Cardiac muscle cell (in vitro differentiated cells and primary cell): ENCODE measurements at regions not wholly inside any gene's neighbourhood (a gene's known extent, or its start where the extent isn't known, plus 50 kb on each side); places are given as distances from the start of the nearest gene placed in this dataset.
A peak's percentile ranks its signal among the peaks of the same experiment; 100 is the strongest.

Experiments used
- DNase-seq, 2 donors: peaks; one replicate each; pipeline versions ENCODE4 v3.0.0 to v3.0.0-alpha.2; 2010 to 2017; ENCODE audit warnings: low read depth in 1 of 2, low spot score in 1 of 2
- H3K27ac ChIP-seq: fragments of 200-600 bp; sonication (generic); 2 replicates; pipeline ENCODE4 v1.5.1; 2016
- H3K27me3 ChIP-seq: fragments of 200-600 bp; sonication (generic); 2 replicates; pipeline ENCODE4 v1.6.0; 2016; ENCODE audit warnings: control low read depth
- H3K36me3 ChIP-seq: fragments of 200-600 bp; sonication (generic); 2 replicates; pipeline ENCODE4 v1.5.1; 2016; ENCODE audit warnings: control low read depth
- H3K4me1 ChIP-seq: fragments of 200-600 bp; sonication (generic); 2 replicates; pipeline ENCODE4 v1.8.1; 2017; ENCODE audit warnings: low read depth, mild to moderate bottlenecking, mixed run types
- H3K4me3 ChIP-seq: fragments of 200-600 bp; sonication (generic); 2 replicates; pipeline ENCODE4 v1.5.1; 2016; ENCODE audit warnings: mild to moderate bottlenecking
- H3K9me3 ChIP-seq: fragments of 200-600 bp; sonication (generic); 2 replicates; pipeline ENCODE4 v1.5.1; 2017; ENCODE audit warnings: low read depth, mild to moderate bottlenecking, control low read depth
- TF ChIP-seq, protein P1 (sequence below): IDR thresholded peaks from 2 replicates; pipeline ENCODE4 v1.5.1; 2012; ENCODE audit warnings: low read depth, mild to moderate bottlenecking, low read length

DNA sequence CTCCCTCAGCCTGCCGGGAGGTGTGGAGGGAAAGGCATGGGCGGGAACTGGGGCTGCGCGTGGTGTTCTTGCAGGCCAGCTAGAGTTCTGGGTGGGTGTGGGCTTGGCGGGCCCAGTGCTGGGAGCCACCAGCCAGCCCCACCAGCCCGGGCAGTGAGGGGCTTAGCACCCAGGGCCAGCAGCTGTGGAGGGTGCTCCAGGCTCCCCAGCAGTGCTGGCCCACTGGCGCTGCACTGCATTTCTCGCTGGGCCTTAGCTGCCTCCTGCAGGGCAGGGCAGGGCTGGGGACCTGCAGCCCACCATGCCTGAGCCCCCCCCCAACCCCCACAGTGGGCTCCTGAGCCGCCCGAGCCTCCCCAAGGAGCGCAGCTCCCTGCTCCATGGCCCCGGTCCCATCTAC lies 304.2 kb downstream of the KCNA4 start:
- no peak overlapping the region for H3K27ac ChIP-seq
- no peaks in the 10 kb centered on the region for H3K4me1 ChIP-seq
- H3K4me3 ChIP-seq = no peak overlapping the region
- no peaks in the 10 kb centered on the region for H3K36me3 ChIP-seq
- no peaks in the 10 kb centered on the region for H3K9me3 ChIP-seq
- H3K27me3 ChIP-seq = no peaks in the 10 kb centered on the region
- no peak for DNase-seq
- TF ChIP-seq, protein P1, sequence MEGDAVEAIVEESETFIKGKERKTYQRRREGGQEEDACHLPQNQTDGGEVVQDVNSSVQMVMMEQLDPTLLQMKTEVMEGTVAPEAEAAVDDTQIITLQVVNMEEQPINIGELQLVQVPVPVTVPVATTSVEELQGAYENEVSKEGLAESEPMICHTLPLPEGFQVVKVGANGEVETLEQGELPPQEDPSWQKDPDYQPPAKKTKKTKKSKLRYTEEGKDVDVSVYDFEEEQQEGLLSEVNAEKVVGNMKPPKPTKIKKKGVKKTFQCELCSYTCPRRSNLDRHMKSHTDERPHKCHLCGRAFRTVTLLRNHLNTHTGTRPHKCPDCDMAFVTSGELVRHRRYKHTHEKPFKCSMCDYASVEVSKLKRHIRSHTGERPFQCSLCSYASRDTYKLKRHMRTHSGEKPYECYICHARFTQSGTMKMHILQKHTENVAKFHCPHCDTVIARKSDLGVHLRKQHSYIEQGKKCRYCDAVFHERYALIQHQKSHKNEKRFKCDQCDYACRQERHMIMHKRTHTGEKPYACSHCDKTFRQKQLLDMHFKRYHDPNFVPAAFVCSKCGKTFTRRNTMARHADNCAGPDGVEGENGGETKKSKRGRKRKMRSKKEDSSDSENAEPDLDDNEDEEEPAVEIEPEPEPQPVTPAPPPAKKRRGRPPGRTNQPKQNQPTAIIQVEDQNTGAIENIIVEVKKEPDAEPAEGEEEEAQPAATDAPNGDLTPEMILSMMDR = no peak

DNA sequence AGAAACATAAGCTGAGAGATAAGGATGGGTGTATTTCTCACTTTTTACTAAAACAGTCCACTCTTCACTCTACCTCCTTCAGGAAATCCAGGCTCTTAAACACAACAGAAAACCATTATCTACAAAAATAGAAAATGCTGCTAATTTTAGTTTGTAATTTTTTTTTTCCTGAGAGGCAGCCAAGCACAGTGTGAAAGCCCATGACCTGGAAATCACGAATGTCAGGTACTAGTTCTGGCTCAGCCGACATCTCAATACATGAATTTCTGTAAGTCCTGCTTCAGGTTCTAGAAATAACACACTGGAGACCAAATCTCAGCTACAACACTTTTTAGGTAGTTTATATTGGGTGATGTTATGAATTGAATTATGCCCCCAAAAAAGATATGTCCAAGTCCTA lies 308.9 kb downstream of the KCNA4 start:
- no peak for DNase-seq
- TF ChIP-seq, protein P1 = no peak
- no peaks in the 10 kb centered on the region for H3K27me3 ChIP-seq

DNA sequence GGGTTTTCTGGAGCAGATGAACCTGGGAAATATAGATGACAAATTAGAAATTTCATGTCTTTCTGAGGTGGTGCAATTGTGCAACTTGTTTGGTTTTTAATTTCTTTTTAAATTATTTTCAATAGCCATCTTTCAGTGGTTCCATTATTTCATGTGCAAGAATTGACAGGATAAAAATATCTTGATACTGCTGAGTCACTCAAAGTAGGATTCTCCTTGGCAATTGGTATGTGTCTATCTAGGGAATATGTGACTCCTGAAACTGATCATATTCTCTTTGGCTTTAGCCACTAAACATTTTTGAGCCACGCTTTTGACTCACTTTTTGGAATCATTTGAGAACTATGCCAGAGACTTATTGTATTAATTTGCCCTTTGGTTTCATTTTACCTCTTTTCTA lies 331.5 kb downstream of the KCNA4 start:
- DNase-seq = no peak
- H3K4me1 ChIP-seq = peaks cover 3% of the 10 kb centered on the region
- H3K27me3 ChIP-seq = no peaks in the 10 kb centered on the region
- H3K36me3 ChIP-seq = no peaks in the 10 kb centered on the region
- H3K9me3 ChIP-seq = no peaks in the 10 kb centered on the region
- H3K27ac ChIP-seq = no peak overlapping the region
- TF ChIP-seq, protein P1 = no peak
- H3K4me3 ChIP-seq = no peak overlapping the region

More for the DNA sequence above, 308.9 kb downstream of the KCNA4 start:
- Histone ChIP-seq H3K27ac (no peak overlapping the region), H3K4me1 (no peaks in the 10 kb centered on the region), H3K9me3 (no peaks in the 10 kb centered on the region), H3K36me3 (no peaks in the 10 kb centered on the region), H3K4me3 (no peak overlapping the region)

DNA sequence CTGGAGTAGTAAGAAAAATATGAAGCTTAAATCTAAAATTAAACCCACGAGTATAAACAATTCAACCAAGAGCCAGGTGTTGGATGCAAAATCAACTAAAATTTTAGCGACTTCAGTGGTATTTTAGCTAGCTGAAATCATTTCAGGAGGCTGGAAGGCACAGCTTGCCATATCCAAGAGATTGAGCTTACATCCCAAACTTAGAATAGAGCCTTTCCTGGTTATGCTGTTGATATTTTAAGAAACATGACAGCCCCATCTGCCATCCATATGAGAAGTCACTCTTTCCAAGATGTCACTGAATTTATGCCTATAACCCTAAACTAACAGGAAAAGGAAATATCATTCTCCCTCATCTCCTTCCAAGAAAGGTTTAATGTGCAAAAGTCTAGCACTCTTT lies 334.0 kb downstream of the KCNA4 start:
- H3K36me3 ChIP-seq = no peaks in the 10 kb centered on the region
- H3K27me3 ChIP-seq = no peaks in the 10 kb centered on the region
- peaks cover 3% of the 10 kb centered on the region for H3K4me1 ChIP-seq
- H3K9me3 ChIP-seq = no peaks in the 10 kb centered on the region
- TF ChIP-seq, protein P1 = no peak
- no peak for DNase-seq
- H3K27ac ChIP-seq = no peak overlapping the region
- H3K4me3 ChIP-seq = no peak overlapping the region

DNA sequence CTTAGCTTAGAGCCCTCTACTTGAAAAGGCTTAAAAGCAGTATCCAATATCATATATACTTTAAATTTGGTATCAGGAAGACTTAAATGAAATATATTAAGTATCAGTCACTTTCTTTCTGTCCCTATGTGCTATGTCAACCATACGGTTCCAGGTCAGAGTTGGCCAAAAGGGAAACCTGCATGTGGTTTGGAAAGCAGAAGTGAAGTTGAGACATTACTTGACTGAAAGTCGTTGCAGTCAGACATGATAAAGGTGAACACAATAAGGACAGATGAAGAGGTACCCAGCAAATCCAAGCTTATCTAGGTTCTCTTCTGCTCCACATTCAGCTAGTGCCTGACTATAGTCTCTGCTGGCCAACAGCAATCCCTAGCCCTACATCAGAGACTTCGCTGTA lies 336.8 kb downstream of the KCNA4 start:
- H3K27ac ChIP-seq = no peak overlapping the region
- DNase-seq = no peak
- no peak overlapping the region for H3K4me3 ChIP-seq
- peaks cover 3% of the 10 kb centered on the region for H3K4me1 ChIP-seq
- no peaks in the 10 kb centered on the region for H3K36me3 ChIP-seq
- TF ChIP-seq, protein P1 = no peak
- H3K27me3 ChIP-seq = no peaks in the 10 kb centered on the region
- H3K9me3 ChIP-seq = no peaks in the 10 kb centered on the region

DNA sequence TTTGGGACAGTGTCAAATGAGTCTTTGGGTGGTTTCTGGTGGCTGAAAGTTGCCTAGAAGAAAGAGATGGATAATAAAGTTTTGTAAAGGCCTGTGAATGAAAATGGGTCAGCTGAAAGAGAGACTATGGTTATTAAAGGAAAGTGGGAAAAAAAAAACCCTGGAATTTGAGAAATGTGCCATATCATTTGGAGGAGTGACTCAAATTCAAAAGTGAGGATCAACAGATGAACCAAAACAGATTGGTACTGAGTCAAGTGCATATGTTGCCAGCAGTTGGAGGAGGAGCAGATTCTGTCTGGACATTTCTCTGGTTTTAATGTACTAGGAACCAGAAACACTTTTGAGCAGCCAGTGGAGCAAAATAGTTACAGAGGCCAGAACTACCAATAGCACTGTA lies 339.8 kb downstream of the KCNA4 start:
- Histone ChIP-seq H3K4me1 (peaks cover 1% of the 10 kb centered on the region), H3K27me3 (no peaks in the 10 kb centered on the region), H3K36me3 (no peaks in the 10 kb centered on the region), H3K4me3 (no peak overlapping the region), H3K9me3 (no peaks in the 10 kb centered on the region), H3K27ac (no peak overlapping the region)
- peak in 1 of 2 donors; percentile 18 for DNase-seq
- TF ChIP-seq, protein P1 = no peak
